GM23338 (cell line): ENCODE measurements at regions not wholly inside any gene's neighbourhood (a gene's known extent, or its start where the extent isn't known, plus 50 kb on each side); places are given as distances from the start of the nearest gene placed in this dataset.

Experiments
- ATAC-seq: fragments of 200-7000 bp; cut with Tn5 transposase; 3 replicates; pipeline ENCODE4 v1.9.1; 2020
- DNase-seq: peaks from one replicate; pipeline ENCODE4 v3.0.0-alpha.2; 2015; ENCODE audit warnings: low spot score
- H2AFZ ChIP-seq: fragments of 200-600 bp; sonication (generic); 2 replicates; pipeline ENCODE4 v1.8.0; 2016; ENCODE audit warnings: antibody characterized with exemption, mild to moderate bottlenecking, moderate library complexity
- H3F3A ChIP-seq: fragments of 200-600 bp; sonication (generic); replicated peaks from 2 replicates; pipeline ENCODE4 v1.8.0; 2017; ENCODE audit warnings: antibody characterized with exemption, mixed run types, low read depth
- H3K27ac ChIP-seq: fragments of 200-600 bp; sonication (generic); 2 replicates; pipeline ENCODE4 v1.6.1; 2016; ENCODE audit warnings: low read depth
- H3K27me3 ChIP-seq: fragments of 200-600 bp; sonication (generic); 2 replicates; pipeline ENCODE4 v1.8.0; 2016; ENCODE audit warnings: mild to moderate bottlenecking, mixed run types, moderate library complexity; ENCODE audit not compliant: insufficient read depth
- H3K36me3 ChIP-seq: fragments of 200-600 bp; sonication (generic); 2 replicates; pipeline ENCODE4 v1.8.0; 2016; ENCODE audit warnings: mild to moderate bottlenecking; ENCODE audit not compliant: insufficient read depth
- H3K4me1 ChIP-seq: fragments of 200-600 bp; sonication (generic); 2 replicates; pipeline ENCODE4 v1.8.0; 2016; ENCODE audit warnings: mild to moderate bottlenecking, moderate library complexity; ENCODE audit not compliant: insufficient read depth
- H3K4me2 ChIP-seq: fragments of 200-600 bp; sonication (generic); 2 replicates; pipeline ENCODE4 v1.7.1; 2017; ENCODE audit warnings: mixed run types
- H3K4me3 ChIP-seq: fragments of 200-600 bp; sonication (generic); 2 replicates; pipeline ENCODE4 v1.6.1; 2016; ENCODE audit warnings: mixed run types
- H3K79me2 ChIP-seq: fragments of 200-600 bp; sonication (generic); replicated peaks from 2 replicates; pipeline ENCODE4 v1.8.0; 2017; ENCODE audit warnings: mild to moderate bottlenecking; ENCODE audit not compliant: insufficient read depth
- H3K9me2 ChIP-seq: fragments of 200-600 bp; sonication (generic); 2 replicates; pipeline ENCODE4 v1.8.0; 2017; ENCODE audit not compliant: insufficient read depth
- H4K20me1 ChIP-seq: fragments of 200-600 bp; sonication (generic); replicated peaks from 2 replicates; pipeline ENCODE4 v1.8.0; 2017; ENCODE audit warnings: mild to moderate bottlenecking; ENCODE audit not compliant: insufficient read depth
- H3K27ac Mint-ChIP-seq: 2 replicates; pipeline ENCODE4 v1.8.0; 2020; ENCODE audit warnings: inconsistent platforms, mild to moderate bottlenecking, moderate library complexity, mixed read lengths
- H3K27me3 Mint-ChIP-seq: 3 replicates; pipeline ENCODE4 v1.8.0; 2022; ENCODE audit warnings: low read depth, mild to moderate bottlenecking, moderate library complexity, mixed read lengths, inconsistent platforms; ENCODE audit not compliant: insufficient read depth, poor library complexity
- H3K36me3 Mint-ChIP-seq: 3 replicates; pipeline ENCODE4 v1.8.0; 2021; ENCODE audit warnings: low read depth, mild to moderate bottlenecking, inconsistent platforms, moderate library complexity, mixed read lengths
- H3K4me1 Mint-ChIP-seq: 3 replicates; pipeline ENCODE4 v1.8.0; 2020; ENCODE audit warnings: mild to moderate bottlenecking, inconsistent platforms, mixed read lengths
- H3K4me3 Mint-ChIP-seq: 3 replicates; pipeline ENCODE4 v1.8.0; 2021; ENCODE audit warnings: moderate library complexity, mild to moderate bottlenecking, inconsistent platforms, mixed read lengths
- H3K9me3 Mint-ChIP-seq: 3 replicates; pipeline ENCODE4 v1.8.0; 2020; ENCODE audit warnings: moderate library complexity, mild to moderate bottlenecking, inconsistent platforms, mixed read lengths
- CTCF ChIP-seq, 2 experiments: fragments of 200-600 bp in 1 of 2; sonication (generic) in 1 of 2; conservative IDR thresholded peaks; 2 replicates each; pipeline versions ENCODE4 v1.5.1 to v1.6.1; 2016 to 2017; ENCODE audit warnings: antibody characterized with exemption in 2 of 2, low read depth in 2 of 2, mild to moderate bottlenecking in 2 of 2, moderate library complexity in 1 of 2
- ETS1 ChIP-seq: IDR thresholded peaks from 2 replicates; pipeline ENCODE4 v1.6.1; 2016; ENCODE audit warnings: antibody characterized with exemption
- EZH2 ChIP-seq: fragments of 200-600 bp; sonication (generic); IDR thresholded peaks from one replicate; pipeline ENCODE4 v1.8.0; 2017; ENCODE audit warnings: antibody characterized with exemption, mild to moderate bottlenecking, low read depth; ENCODE audit not compliant: unreplicated experiment
- EZH2phosphoT487 ChIP-seq: fragments of 200-600 bp; sonication (generic); IDR thresholded peaks from one replicate; pipeline ENCODE4 v1.8.1; 2018; ENCODE audit warnings: antibody characterized with exemption; ENCODE audit not compliant: unreplicated experiment
- JUNB ChIP-seq: IDR thresholded peaks from one replicate; pipeline ENCODE4 v1.6.1; 2016; ENCODE audit warnings: antibody characterized with exemption; ENCODE audit not compliant: unreplicated experiment
- NANOG ChIP-seq: IDR thresholded peaks from 2 replicates; pipeline ENCODE4 v1.6.1; 2016; ENCODE audit warnings: antibody characterized with exemption, borderline replicate concordance
- POLR2AphosphoS5 ChIP-seq: IDR thresholded peaks from 2 replicates; pipeline ENCODE4 v1.6.1; 2016; ENCODE audit warnings: antibody characterized with exemption, low read depth
- STAT1 ChIP-seq: IDR thresholded peaks from one replicate; pipeline ENCODE4 v1.6.1; 2016; ENCODE audit warnings: antibody characterized with exemption; ENCODE audit not compliant: unreplicated experiment
- ZNF114 ChIP-seq: fragments of 250-450 bp; sonication (Bioruptor Pico); IDR thresholded peaks from 2 replicates; pipeline ENCODE4 v1.5.0; 2020; ENCODE audit warnings: mild to moderate bottlenecking, moderate library complexity
- ZNF331 ChIP-seq: fragments of 250-450 bp; sonication (Bioruptor Pico); IDR thresholded peaks from 2 replicates; pipeline ENCODE4 v1.5.0; 2020; ENCODE audit warnings: low read depth, mild to moderate bottlenecking, moderate library complexity
- ZNF462 ChIP-seq: fragments of 250-450 bp; sonication (Bioruptor Pico); IDR thresholded peaks from 2 replicates; pipeline ENCODE4 v1.5.0; 2020; ENCODE audit warnings: mild to moderate bottlenecking, moderate library complexity
- TF ChIP-seq, protein P1 (sequence below): IDR thresholded peaks from one replicate; pipeline ENCODE4 v1.6.1; 2018; ENCODE audit warnings: antibody characterized with exemption; ENCODE audit not compliant: unreplicated experiment

DNA sequence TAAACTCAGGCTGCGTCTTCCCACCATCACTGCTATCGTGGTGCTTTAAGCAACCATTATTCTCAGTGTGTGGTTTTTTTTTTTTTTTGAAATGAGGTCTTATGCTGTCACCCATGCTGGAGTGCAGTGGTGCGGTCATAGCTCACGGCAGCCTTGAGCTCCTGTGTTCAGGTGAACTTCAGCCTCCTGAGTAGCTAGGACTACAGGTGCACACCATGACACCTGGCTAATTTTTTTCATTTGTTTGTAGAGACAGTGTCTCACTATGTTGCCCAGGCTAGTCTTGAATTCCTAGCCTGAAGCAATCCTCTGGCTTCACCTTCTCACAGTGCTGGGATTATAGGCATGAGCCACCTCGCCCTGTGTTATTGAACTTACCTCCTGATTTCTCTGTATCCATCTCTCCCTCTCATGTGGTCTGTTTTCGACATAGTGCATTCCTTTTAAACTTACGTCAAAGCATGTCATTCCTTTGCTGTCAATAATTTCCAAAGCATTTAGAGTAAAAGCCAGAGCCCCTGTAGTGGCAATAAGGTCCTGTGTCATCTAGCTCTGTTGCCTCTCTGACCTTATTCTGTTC is 255.5 kb downstream of the SNAPC1 start:
- Histone ChIP-seq H3K4me3 (no peak overlapping the region), H3K79me2 (no peaks in the 10 kb centered on the region), H3K36me3 (no peaks in the 10 kb centered on the region), H3K9me2 (no peaks in the 10 kb centered on the region), H3K4me2 (no peak overlapping the region), H3K4me1 (no peaks in the 10 kb centered on the region), H3F3A (no peaks in the 10 kb centered on the region), H3K27ac (no peak overlapping the region), H3K27me3 (no peaks in the 10 kb centered on the region), H2AFZ (no peak overlapping the region), H4K20me1 (no peaks in the 10 kb centered on the region)
- Mint-ChIP-seq H3K27ac (no peak overlapping the region), H3K4me3 (no peak overlapping the region), H3K27me3 (no peaks in the 10 kb centered on the region), H3K36me3 (no peaks in the 10 kb centered on the region), H3K9me3 (no peaks in the 10 kb centered on the region; the same call in 2 of the 3 replicates), H3K4me1 (no peaks in the 10 kb centered on the region)
- DNase-seq, result peak; percentile 9
- ATAC-seq, result no peak
- TF ChIP-seq ZNF331 (no peak), CTCF (conservative IDR thresholded peaks at IDR 0.05; ENCODE audit: low read depth in 2 of 2) (no peak), JUNB (no peak), ZNF114 (CRISPR knock-in tag) (no peak), POLR2AphosphoS5 (no peak), ETS1 (no peak), ZNF462 (CRISPR knock-in tag) (no peak), EZH2 (no peak), STAT1 (no peak), NANOG (no peak), EZH2phosphoT487 (no peak)
- TF ChIP-seq, protein P1, sequence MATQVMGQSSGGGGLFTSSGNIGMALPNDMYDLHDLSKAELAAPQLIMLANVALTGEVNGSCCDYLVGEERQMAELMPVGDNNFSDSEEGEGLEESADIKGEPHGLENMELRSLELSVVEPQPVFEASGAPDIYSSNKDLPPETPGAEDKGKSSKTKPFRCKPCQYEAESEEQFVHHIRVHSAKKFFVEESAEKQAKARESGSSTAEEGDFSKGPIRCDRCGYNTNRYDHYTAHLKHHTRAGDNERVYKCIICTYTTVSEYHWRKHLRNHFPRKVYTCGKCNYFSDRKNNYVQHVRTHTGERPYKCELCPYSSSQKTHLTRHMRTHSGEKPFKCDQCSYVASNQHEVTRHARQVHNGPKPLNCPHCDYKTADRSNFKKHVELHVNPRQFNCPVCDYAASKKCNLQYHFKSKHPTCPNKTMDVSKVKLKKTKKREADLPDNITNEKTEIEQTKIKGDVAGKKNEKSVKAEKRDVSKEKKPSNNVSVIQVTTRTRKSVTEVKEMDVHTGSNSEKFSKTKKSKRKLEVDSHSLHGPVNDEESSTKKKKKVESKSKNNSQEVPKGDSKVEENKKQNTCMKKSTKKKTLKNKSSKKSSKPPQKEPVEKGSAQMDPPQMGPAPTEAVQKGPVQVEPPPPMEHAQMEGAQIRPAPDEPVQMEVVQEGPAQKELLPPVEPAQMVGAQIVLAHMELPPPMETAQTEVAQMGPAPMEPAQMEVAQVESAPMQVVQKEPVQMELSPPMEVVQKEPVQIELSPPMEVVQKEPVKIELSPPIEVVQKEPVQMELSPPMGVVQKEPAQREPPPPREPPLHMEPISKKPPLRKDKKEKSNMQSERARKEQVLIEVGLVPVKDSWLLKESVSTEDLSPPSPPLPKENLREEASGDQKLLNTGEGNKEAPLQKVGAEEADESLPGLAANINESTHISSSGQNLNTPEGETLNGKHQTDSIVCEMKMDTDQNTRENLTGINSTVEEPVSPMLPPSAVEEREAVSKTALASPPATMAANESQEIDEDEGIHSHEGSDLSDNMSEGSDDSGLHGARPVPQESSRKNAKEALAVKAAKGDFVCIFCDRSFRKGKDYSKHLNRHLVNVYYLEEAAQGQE, result no peak
